Loucy (cell line): ENCODE measurements at regions not wholly inside any gene's neighbourhood (a gene's known extent, or its start where the extent isn't known, plus 50 kb on each side); places are given as distances from the start of the nearest gene placed in this dataset.

Experiments used
- H2AFZ ChIP-seq: fragments of 200-600 bp; sonication (generic); 2 replicates; pipeline ENCODE4 v1.6.0; 2016; ENCODE audit warnings: antibody characterized with exemption, mild to moderate bottlenecking, low read length, moderate library complexity
- H3F3A ChIP-seq: fragments of 200-600 bp; 2 replicates; pipeline ENCODE4 v1.6.0; 2016; ENCODE audit warnings: antibody characterized with exemption, low read depth, mild to moderate bottlenecking
- H3K27me3 ChIP-seq: fragments of 200-600 bp; sonication (generic); 2 replicates; pipeline ENCODE4 v1.6.1; 2014; ENCODE audit warnings: low read length, mild to moderate bottlenecking; ENCODE audit not compliant: insufficient read depth, poor library complexity, severe bottlenecking
- H3K36me3 ChIP-seq: fragments of 200-600 bp; sonication (generic); 2 replicates; pipeline ENCODE4 v1.6.1; 2016; ENCODE audit warnings: low read length; ENCODE audit not compliant: insufficient read depth
- H3K4me1 ChIP-seq: fragments of 200-600 bp; sonication (generic); 2 replicates; pipeline ENCODE4 v1.5.1; 2014; ENCODE audit warnings: low read length, mild to moderate bottlenecking; ENCODE audit not compliant: insufficient read depth, poor library complexity, severe bottlenecking
- H3K4me2 ChIP-seq: fragments of 200-600 bp; sonication (generic); 2 replicates; pipeline ENCODE4 v1.6.0; 2014; ENCODE audit warnings: antibody characterized with exemption, low read length, low read depth, mild to moderate bottlenecking; ENCODE audit not compliant: poor library complexity, severe bottlenecking
- H3K4me3 ChIP-seq: fragments of 200-600 bp; sonication (generic); 2 replicates; pipeline ENCODE4 v1.5.1; 2014; ENCODE audit warnings: low read length, mild to moderate bottlenecking, mixed read lengths; ENCODE audit not compliant: poor library complexity, severe bottlenecking
- H3K79me2 ChIP-seq: fragments of 200-600 bp; sonication (generic); 2 replicates; pipeline ENCODE4 v1.6.1; 2014; ENCODE audit warnings: low read length; ENCODE audit not compliant: insufficient read depth
- H3K9ac ChIP-seq: fragments of 200-600 bp; sonication (generic); 2 replicates; pipeline ENCODE4 v1.6.0; 2014; ENCODE audit warnings: mild to moderate bottlenecking, low read depth, low read length, moderate library complexity; ENCODE audit not compliant: poor library complexity, severe bottlenecking
- H3K9me2 ChIP-seq: fragments of 200-600 bp; sonication (generic); replicated peaks from 2 replicates; pipeline ENCODE4 v1.6.1; 2016; ENCODE audit warnings: low read depth, low read length, mixed read lengths
- H3K9me3 ChIP-seq: fragments of 200-600 bp; sonication (generic); 2 replicates; pipeline ENCODE4 v1.6.1; 2014; ENCODE audit warnings: mild to moderate bottlenecking, antibody characterized with exemption, low read length, low read depth; ENCODE audit not compliant: insufficient read depth
- H4K20me1 ChIP-seq: fragments of 200-600 bp; sonication (generic); 2 replicates; pipeline ENCODE4 v1.6.0; 2014; ENCODE audit warnings: antibody characterized with exemption, low read length, mild to moderate bottlenecking; ENCODE audit not compliant: insufficient read depth, poor library complexity, severe bottlenecking
- EZH2phosphoT487 ChIP-seq: fragments of 200-600 bp; IDR thresholded peaks from 2 replicates; pipeline ENCODE4 v1.6.1; 2018; ENCODE audit warnings: antibody characterized with exemption, mild to moderate bottlenecking, moderate library complexity, borderline replicate concordance
- TF ChIP-seq, protein P1 (sequence below): fragments of 200-600 bp; sonication (generic); conservative IDR thresholded peaks from 2 replicates; pipeline ENCODE4 v1.5.1; 2014; ENCODE audit warnings: mild to moderate bottlenecking, antibody characterized with exemption, low read length

DNA sequence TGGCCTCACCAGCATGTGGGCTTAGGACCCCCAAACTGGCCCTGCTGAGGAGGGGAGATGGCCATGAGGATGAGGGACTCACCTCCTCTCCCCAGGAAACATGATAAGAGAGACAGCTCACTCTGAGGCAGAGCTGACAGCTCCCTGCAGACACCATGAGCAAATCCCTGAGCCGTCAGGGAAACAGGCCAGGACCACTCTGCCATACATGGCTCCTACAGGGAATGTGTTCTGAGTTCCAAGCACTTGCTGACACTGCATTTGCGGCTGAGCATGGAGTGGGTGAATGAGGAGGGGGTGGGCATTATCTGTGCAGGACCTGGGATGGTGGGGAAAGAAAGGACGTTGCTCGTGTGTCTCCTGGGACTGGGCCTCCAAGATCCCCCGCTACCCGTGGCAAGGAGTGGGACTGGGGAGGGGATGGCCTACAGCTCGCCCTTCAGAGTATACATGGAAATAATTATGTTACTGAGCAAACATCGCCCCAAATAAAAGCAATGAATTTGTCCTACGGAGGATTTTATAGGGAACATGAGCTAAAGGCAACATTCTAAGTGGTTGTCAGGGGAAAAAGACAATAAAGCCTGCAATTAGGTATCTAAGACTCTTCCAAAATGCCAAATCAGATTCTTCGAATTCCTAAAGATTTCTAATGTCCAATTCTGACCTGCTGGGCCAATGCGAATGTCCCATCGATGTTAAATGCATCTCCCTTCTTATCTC is 355.9 kb upstream of the AJAP1 start:
- no peaks in the 10 kb centered on the region for H3K9me2 ChIP-seq
- H3K27me3 ChIP-seq, result no peaks in the 10 kb centered on the region
- H3K4me3 ChIP-seq, result no peak overlapping the region
- no peaks in the 10 kb centered on the region for H3K4me1 ChIP-seq
- peaks cover 16% of the 10 kb centered on the region; the same call in 1 of the 2 replicates for H3K9me3 ChIP-seq
- no peaks in the 10 kb centered on the region for H3K79me2 ChIP-seq
- H2AFZ ChIP-seq, result no peak overlapping the region
- no peak overlapping the region for H3K4me2 ChIP-seq
- no peaks in the 10 kb centered on the region for H3F3A ChIP-seq
- no peaks in the 10 kb centered on the region for H3K36me3 ChIP-seq
- TF ChIP-seq, protein P1, sequence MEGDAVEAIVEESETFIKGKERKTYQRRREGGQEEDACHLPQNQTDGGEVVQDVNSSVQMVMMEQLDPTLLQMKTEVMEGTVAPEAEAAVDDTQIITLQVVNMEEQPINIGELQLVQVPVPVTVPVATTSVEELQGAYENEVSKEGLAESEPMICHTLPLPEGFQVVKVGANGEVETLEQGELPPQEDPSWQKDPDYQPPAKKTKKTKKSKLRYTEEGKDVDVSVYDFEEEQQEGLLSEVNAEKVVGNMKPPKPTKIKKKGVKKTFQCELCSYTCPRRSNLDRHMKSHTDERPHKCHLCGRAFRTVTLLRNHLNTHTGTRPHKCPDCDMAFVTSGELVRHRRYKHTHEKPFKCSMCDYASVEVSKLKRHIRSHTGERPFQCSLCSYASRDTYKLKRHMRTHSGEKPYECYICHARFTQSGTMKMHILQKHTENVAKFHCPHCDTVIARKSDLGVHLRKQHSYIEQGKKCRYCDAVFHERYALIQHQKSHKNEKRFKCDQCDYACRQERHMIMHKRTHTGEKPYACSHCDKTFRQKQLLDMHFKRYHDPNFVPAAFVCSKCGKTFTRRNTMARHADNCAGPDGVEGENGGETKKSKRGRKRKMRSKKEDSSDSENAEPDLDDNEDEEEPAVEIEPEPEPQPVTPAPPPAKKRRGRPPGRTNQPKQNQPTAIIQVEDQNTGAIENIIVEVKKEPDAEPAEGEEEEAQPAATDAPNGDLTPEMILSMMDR, result no peak
- TF ChIP-seq EZH2phosphoT487, result no peak
- no peaks in the 10 kb centered on the region for H4K20me1 ChIP-seq
- H3K9ac ChIP-seq, result no peak overlapping the region

DNA sequence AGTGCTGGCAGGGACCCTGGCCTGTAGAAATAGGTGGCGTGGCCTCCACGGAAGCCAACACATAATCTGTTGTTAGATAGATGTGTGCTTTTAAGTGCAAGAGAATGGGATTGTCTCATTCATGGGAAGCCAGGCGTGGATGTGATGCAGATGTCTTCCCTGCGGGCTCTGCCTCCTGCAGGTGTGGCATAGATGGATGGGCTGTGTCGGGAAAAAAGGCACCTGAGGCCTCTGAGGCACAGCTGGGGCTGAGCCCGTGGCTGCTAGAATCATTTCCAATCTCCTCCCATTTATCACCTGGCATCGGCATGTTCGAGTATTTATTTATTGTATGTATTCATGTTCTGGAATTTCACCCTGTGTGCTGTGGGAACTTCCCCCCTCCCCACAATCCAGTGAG is 353.4 kb upstream of the AJAP1 start:
- no peaks in the 10 kb centered on the region for H3F3A ChIP-seq

DNA sequence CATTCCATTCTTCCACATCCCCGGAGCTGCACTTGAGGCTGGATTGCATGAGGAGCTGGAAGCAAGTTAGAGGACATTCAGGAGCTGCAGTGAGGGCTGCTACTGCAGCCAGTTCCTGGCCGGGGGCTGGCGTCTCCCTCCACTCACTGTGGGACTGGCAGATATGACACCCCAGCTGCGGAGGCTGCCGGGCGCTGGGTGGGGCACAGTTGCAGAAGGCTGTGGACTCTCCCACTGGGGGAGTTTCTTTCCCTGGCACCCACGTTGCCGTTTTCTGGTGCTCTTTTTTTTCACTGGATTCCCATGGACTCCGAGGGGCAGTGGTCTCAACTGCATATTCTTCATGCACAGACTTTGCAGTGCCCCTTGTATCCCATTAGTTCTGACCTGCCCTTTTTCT is 351.1 kb upstream of the AJAP1 start:
- no peaks in the 10 kb centered on the region for H3K36me3 ChIP-seq
- H3K4me1 ChIP-seq, result no peaks in the 10 kb centered on the region
- H3K4me3 ChIP-seq, result no peak overlapping the region
- TF ChIP-seq EZH2phosphoT487, result no peak
- TF ChIP-seq, protein P1, result no peak
- no peaks in the 10 kb centered on the region for H3F3A ChIP-seq
- H3K27me3 ChIP-seq, result no peaks in the 10 kb centered on the region
- H3K79me2 ChIP-seq, result no peaks in the 10 kb centered on the region
- no peak overlapping the region for H2AFZ ChIP-seq
- no peaks in the 10 kb centered on the region for H4K20me1 ChIP-seq
- H3K4me2 ChIP-seq, result no peak overlapping the region
- H3K9ac ChIP-seq, result no peak overlapping the region
- no peaks in the 10 kb centered on the region for H3K9me2 ChIP-seq
- peaks cover 9% of the 10 kb centered on the region; the same call in 1 of the 2 replicates for H3K9me3 ChIP-seq

More for the DNA sequence above, 353.4 kb upstream of the AJAP1 start:
- H3K4me3 ChIP-seq, result no peak overlapping the region
- H3K9ac ChIP-seq, result no peak overlapping the region
- no peaks in the 10 kb centered on the region for H3K27me3 ChIP-seq
- H3K79me2 ChIP-seq, result no peaks in the 10 kb centered on the region
- no peak overlapping the region for H2AFZ ChIP-seq
- H3K9me3 ChIP-seq, result peaks cover 14% of the 10 kb centered on the region; the same call in 1 of the 2 replicates
- no peak overlapping the region for H3K4me2 ChIP-seq
- no peaks in the 10 kb centered on the region for H3K9me2 ChIP-seq
- H3K4me1 ChIP-seq, result no peaks in the 10 kb centered on the region
- no peaks in the 10 kb centered on the region for H3K36me3 ChIP-seq
- TF ChIP-seq EZH2phosphoT487, result no peak
- TF ChIP-seq, protein P1, result no peak
- H4K20me1 ChIP-seq, result no peaks in the 10 kb centered on the region
